GM19468 (cell line): ENCODE measurements at regions not wholly inside any gene's neighbourhood (a gene's known extent, or its start where the extent isn't known, plus 50 kb on each side); places are given as distances from the start of the nearest gene placed in this dataset.

Source experiments
- ATAC-seq: cut with Tn5 transposase; IDR thresholded peaks from one replicate; pipeline ENCODE4 v1.9.1; 2021; ENCODE audit warnings: mild to moderate bottlenecking, moderate library complexity, moderate number of reproducible peaks; ENCODE audit not compliant: unreplicated experiment; ENCODE audit errors: extremely low read depth

DNA sequence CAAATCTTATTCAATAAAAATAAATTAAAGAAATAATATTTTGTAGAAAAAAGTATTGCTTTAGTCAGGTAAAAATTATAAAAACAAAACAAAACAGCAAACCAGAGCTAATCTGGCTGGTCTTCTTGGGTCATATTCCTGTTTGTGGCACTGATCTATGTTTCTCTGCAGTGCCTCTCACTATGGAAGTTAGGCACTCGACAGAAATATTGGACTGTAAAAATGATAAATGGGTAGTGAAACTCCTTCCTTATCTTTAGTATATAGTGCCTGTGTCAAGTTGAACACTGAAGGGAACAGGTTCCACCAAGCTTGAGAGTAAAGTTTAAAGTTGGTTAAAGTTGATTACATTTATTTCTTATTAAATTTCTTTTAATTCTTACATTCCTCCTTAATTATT lies 1195.6 kb upstream of the GBE1 start:
- ATAC-seq: no peak

GRCh38 chr3:82954486-82954885 lies 1193.0 kb upstream of the GBE1 start:
- no peak for ATAC-seq

DNA sequence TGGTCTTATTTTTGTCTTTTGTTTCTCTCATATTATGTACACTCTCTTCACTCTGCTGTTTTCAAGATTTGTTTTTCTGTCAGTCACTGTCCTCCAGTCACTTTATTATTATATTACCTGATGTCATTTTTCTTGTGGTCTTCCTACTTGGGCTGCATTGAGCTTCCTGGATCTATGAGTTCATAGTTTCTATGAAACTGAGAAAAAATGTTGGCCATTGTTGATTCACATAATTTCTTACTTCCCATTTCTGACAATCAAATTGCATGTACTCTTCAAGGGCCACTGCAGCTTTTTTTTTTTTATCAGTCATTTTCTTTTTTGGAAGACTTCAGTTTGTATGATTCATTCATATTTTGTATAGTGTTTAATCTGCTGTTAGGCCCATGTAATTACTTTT lies 1180.6 kb upstream of the GBE1 start:
- ATAC-seq: no peak

DNA sequence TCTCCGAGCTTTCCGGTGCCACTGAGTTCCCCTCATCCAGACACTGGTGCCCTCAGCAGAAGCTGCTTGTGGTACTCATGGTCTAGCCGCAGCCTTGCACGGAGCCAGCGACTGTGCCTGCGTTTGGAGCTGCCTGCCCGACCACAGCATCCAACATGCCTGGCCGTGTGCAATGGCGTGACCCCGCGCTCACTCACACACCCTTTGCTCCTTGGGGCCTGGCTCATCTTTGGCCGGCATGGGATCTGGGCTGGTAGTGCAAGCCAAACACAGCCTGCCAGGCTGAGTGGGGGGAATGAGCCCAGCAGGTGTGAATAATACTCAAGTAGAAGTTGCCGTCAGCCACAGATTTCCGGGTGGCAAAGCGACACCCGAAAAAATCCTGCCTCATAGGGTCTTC lies 1178.7 kb upstream of the GBE1 start:
- ATAC-seq: no peak

DNA sequence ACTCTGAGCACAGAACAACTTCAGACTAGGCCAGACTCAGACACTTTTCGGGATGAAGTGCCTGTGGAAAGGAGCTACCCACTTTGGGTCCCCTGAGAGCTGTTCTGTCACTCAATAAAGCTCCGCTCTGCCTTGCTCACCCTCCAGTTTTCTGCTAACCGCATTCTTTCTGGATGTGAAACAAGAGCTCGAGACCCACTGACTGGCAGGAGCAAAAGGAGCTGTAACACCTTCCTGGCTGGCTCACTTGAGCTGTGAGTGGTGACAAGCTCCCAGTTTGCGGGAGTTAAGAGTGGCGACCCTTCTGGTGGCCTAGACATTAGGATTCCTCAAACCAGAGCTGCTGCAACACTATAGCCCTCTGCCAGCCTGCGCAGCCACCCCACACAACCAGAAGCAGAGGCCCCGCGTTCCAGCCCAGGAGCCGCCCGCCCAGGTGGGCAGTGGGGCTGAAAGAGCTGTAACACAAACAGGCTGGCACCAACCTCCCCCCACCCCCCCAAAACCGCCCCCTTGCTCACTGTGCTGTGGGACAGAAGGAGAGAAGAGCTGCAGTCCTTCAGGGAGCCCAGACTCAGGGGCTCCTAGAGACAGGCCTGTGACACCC lies 1178.1 kb upstream of the GBE1 start:
- no peak for ATAC-seq

- no peak for ATAC-seq
Observed at GRCh38 chr3:82938821-82939328, 1177.4 kb upstream of the GBE1 start.

- no peak for ATAC-seq
Observed at GRCh38 chr3:82927309-82928253, 1166.1 kb upstream of the GBE1 start.

- no peak for ATAC-seq
Observed at GRCh38 chr3:82891028-82891427, 1129.6 kb upstream of the GBE1 start.

GRCh38 chr3:82883072-82883471 lies 1121.6 kb upstream of the GBE1 start:
- ATAC-seq: no peak

- ATAC-seq: no peak
Observed at GRCh38 chr3:82875401-82875800, 1114.0 kb upstream of the GBE1 start.

- no peak for ATAC-seq
Observed at GRCh38 chr3:82839871-82840270, 1078.4 kb upstream of the GBE1 start.

DNA sequence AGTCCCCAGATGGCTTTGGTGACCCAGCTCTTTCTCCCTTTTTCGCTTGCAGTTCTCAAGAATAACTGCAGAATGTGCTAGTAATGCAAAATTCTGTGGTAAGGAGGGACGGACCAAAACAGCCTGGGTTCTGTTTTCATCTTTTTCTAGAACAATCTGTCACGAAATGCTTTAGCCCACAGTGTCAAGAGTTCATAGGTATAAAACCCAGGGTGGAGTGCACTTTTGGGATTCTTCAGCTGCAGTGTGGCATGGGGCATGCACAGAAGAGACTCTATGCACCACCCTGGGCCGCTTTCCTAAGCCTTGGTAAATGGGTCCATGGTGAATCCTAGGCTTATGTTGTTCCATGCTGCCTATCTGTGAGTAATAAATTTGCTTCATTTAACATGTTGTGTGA lies 1072.7 kb upstream of the GBE1 start:
- ATAC-seq: no peak

GRCh38 chr3:82824491-82824890 lies 1063.0 kb upstream of the GBE1 start:
- no peak for ATAC-seq

GRCh38 chr3:82816086-82816485 lies 1054.6 kb upstream of the GBE1 start:
- ATAC-seq: no peak

DNA sequence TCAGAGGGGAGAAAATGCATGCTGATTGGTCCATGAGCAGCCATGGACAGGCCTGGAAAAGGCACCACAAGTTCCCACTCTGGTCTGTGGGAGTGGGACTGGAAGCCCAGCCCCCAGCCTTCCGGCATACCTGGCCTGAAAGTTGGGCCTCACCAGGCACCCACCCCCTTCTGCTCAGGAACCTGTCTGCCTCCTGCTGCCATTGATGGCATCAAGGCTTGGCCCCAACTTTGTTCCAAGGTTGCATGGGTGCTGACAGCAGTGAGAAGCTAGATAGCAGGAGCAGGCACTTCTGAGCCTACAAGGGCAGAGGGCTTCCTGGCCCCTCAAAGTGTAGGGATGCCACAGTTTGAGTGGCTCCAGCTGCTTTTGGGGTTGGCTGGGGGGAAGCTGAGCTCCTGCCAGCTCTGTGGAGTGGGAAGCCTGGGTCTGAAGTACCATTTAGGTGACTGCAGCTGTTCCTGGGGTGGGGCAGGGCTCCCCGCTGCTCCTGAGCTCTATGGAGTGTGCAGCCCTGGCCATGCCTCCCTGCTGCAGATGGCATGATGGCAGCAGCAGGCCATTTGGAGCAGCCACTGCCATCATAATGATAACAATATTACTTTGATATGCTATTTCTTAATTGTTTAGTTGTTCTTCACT lies 1054.1 kb upstream of the GBE1 start:
- no peak for ATAC-seq

DNA sequence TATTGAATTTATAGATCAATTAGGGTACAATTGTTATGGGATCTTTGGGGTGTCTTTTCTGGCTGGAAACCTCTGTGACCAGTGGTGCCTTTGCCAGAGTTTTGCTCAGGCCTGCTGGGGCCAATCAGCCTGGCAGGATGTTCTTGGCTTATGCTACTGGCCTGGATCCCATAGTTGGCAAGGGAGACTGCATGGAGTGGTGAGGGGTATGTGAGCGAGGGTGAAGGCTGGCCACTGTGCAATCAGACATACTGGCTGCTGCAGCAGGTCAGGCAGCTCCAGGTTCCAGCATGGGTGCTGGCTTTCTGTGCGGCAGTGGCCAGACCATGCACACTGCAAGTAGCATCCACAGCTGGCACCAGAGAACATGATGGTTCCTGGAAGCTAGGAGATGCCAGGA lies 1053.2 kb upstream of the GBE1 start:
- no peak for ATAC-seq

DNA sequence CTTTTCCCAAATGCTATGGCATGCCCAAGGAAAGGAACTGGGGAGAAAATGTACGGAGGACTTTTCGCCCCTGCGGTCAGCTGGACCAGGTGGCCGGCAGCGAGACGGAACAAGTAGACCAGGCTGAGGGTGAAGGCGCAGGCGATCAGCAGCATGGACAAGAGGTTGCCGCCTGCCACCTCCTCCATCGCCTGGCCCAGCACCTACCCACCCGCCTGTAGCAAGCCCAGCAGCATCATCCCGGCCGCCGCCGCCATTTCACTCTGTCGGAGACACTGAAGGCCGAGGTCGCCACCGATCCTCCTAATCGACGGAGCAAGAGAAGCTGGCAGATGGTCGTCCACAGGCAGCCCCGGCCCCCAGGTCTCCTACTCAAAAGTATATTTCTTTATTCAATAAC lies 1046.3 kb upstream of the GBE1 start:
- no peak for ATAC-seq

DNA sequence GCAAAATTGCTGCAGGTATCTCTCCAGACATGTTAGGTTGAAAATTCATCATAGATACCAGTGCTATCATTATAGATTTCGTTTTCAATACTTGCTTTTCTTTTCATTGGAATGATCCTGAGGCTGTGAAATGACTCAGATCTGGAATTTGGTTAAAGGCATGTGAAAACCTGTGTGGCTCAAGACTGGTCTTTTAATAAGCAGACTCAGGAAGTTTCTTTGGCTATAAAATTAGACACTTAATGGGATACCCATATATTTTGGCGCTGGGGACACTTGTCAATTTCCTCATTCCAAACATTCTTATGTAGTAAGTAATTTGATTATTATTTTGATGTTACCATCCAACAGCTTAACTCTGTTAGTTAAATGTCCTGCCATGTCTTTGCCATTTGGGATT lies 1041.1 kb upstream of the GBE1 start:
- ATAC-seq: no peak

- no peak for ATAC-seq
Observed at GRCh38 chr3:82800248-82800647, 1038.8 kb upstream of the GBE1 start.

DNA sequence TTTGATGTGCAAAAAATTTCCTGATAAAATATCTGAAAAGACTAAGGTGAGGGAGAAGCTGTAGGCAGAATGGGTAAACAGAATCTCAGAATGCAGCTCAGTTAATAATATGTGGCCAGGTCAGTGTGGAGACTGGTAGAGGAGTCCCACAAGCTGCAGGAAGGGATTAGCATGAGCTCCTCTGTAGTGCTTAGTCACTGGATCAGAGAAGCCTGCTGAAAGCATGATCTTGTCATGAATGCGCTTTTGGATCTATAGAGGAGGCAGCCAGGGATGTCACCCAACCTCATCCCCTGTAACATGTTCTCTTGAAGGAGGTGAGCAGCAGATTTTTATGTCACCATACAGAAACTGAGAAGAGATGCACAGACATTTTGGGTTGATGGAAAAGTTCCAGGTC lies 1035.3 kb upstream of the GBE1 start:
- ATAC-seq: no peak

DNA sequence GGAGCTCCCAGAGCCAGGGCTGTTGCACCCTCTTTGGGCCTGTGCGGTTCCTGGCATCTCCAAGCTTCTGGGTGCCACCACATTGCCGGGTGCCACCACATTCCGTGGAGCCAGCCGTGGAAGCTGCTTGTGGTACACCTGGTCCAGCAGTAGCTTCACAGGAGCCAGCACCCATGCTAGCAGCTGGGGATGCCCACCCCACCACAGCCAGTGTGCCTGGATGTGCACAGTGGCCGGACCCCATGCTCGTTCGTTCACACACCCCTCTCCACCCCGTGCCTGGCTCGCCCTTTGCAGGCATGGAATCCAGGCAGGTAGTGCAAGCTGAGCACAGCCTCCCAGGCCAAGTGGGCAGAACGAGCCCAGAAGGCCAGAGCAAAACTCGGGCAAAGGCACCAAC lies 1029.8 kb upstream of the GBE1 start:
- ATAC-seq: no peak
